ENCODE measurements at regions not wholly inside any gene's neighbourhood (a gene's known extent, or its start where the extent isn't known, plus 50 kb on each side); places are given as distances from the start of the nearest gene placed in this dataset.

- no peak overlapping the region for H4K91ac ChIP-seq (replicated peaks; ENCODE audit: insufficient read length, low read length)
- no peaks in the 10 kb centered on the region for H3K23me2 ChIP-seq (ENCODE audit: low read depth, low read length)
- no peak overlapping the region for H3K4me2 ChIP-seq (ENCODE audit: insufficient read depth in 1 of 2, low read depth in 2 of 2, low read length in 2 of 2)
- no peak overlapping the region for H3K4ac ChIP-seq (replicated peaks; ENCODE audit: insufficient read length, low read depth, low read length)
- DNase-seq (ENCODE audit: low read depth in 1 of 2, low spot score in 2 of 2) (no peak), FAIRE-seq (no peak)
- no peak overlapping the region for H2BK120ac ChIP-seq (replicated peaks; ENCODE audit: low read depth, low read length)
- no peaks in the 10 kb centered on the region for H3K4me1 ChIP-seq (replicated peaks in 1 of 4; ENCODE audit: control insufficient read depth in 3 of 4, insufficient read depth in 4 of 4, low read length in 3 of 4)
- H2BK12ac ChIP-seq (ENCODE audit: low read depth, low read length) = no peak overlapping the region
- no peak overlapping the region for H2AK5ac ChIP-seq (ENCODE audit: low read depth, low read length)
- ChIA-PET POLR2A (ENCODE audit: partially characterized antibody) (no interaction called here), CTCF (ENCODE audit: partially characterized antibody) (interaction anchor here (0.8 kb wide), 1 partner anchor 18 kb away, joined by 3 read pairs; no protein-coding TSS in a partner anchor)
- no peaks in the 10 kb centered on the region for H4K20me1 ChIP-seq (replicated peaks in 1 of 2; ENCODE audit: control insufficient read depth in 1 of 2, insufficient read depth in 2 of 2, low read length in 2 of 2)
- peaks cover 0 to 5% of the 10 kb centered on the region in 2 experiments; a peak in 1 of 4 replicates for H3K9me3 ChIP-seq (ENCODE audit: insufficient read depth in 2 of 2, low read depth in 1 of 2, low read length in 1 of 2)
- no peak overlapping the region for H2BK20ac ChIP-seq (ENCODE audit: low read length)
- no peak overlapping the region for H3K23ac ChIP-seq (ENCODE audit: insufficient read length)
- no peaks in the 10 kb centered on the region for H3K79me1 ChIP-seq (ENCODE audit: low read depth, low read length)
- no peaks in the 10 kb centered on the region for H3K27me3 ChIP-seq (replicated peaks in 1 of 4; ENCODE audit: control insufficient read depth in 3 of 4, extremely low read depth in 1 of 4, insufficient read depth in 3 of 4, low read length in 3 of 4)
- H4K8ac ChIP-seq (ENCODE audit: extremely low read depth, insufficient read depth, low read length) = no peak overlapping the region
- no peak overlapping the region for H3K14ac ChIP-seq (ENCODE audit: insufficient read length)
- H2BK15ac ChIP-seq (ENCODE audit: low read length) = no peak overlapping the region
- H3K4me3 ChIP-seq (ENCODE audit: extremely low read depth in 1 of 4, insufficient read depth in 2 of 4, low read depth in 3 of 4, low read length in 4 of 4) = no peak overlapping the region
- no peak overlapping the region for H4K5ac ChIP-seq (ENCODE audit: insufficient read length, low read depth, low read length)
- H3K18ac ChIP-seq (ENCODE audit: extremely low read depth, low read length) = no peak overlapping the region
- no peak overlapping the region for H3K56ac ChIP-seq (replicated peaks; ENCODE audit: insufficient read length, low read depth, low read length)
- no peak overlapping the region for H2AFZ ChIP-seq (ENCODE audit: low read length)
- H3K27ac ChIP-seq (ENCODE audit: low read depth, low read length) = no peak overlapping the region
- no peaks in the 10 kb centered on the region for H3K79me2 ChIP-seq (ENCODE audit: control insufficient read depth in 1 of 2, insufficient read depth in 2 of 2, low read length in 2 of 2)
- WGBS, 2 experiments (ENCODE audit: extremely low coverage in 1 of 2, insufficient coverage in 1 of 2, insufficient read length in 1 of 2, insufficient replicate concordance in 2 of 2, low coverage in 1 of 2, low lambda C conversion rate in 2 of 2, missing lambda C conversion rate in 1 of 2) = 91% methylated on average over 6 of the region's 6 CpGs; no CpG with 5 or more reads in 1 of the 2 experiments
- no peaks in the 10 kb centered on the region; a peak in 1 of 8 replicates for H3K36me3 ChIP-seq (ENCODE audit: control insufficient read depth in 2 of 4, insufficient read depth in 4 of 4, low read length in 3 of 4)
- H3K9ac ChIP-seq (replicated peaks in 1 of 4; ENCODE audit: extremely low read depth in 1 of 4, low read depth in 3 of 4, low read length in 3 of 4) = no peak overlapping the region
- no peak overlapping the region for H2BK5ac ChIP-seq (ENCODE audit: low read depth, low read length)
- no peak for TF ChIP-seq RFX5 (IDR thresholded peaks at IDR 0.05; ENCODE audit: borderline replicate concordance, low read depth, low read length)
- no peak for TF ChIP-seq BCL11A (IDR thresholded peaks at IDR 0.05; ENCODE audit: low read depth in 2 of 2, low read length in 2 of 2)
- TF ChIP-seq EP300 (IDR thresholded peaks at IDR 0.05; ENCODE audit: borderline replicate concordance in 1 of 2, low read depth in 2 of 2, low read length in 2 of 2) = no peak
- no peak for TF ChIP-seq RNF2 (IDR thresholded peaks at IDR 0.05; ENCODE audit: borderline replicate concordance, low read depth, low read length, missing control alignments, poor library complexity, severe bottlenecking)
- no peak for TF ChIP-seq SRF (IDR thresholded peaks at IDR 0.05; ENCODE audit: low read depth, low read length)
- TF ChIP-seq ZNF274 (IDR thresholded peaks at IDR 0.05; ENCODE audit: borderline replicate concordance, extremely low read depth, low read length) = no peak
- TF ChIP-seq JUN (IDR thresholded peaks at IDR 0.05; ENCODE audit: low read depth, low read length) = no peak
- no peak for TF ChIP-seq CHD2 (IDR thresholded peaks at IDR 0.05; ENCODE audit: low read length)
Measured at GRCh38 chr2:71827524-71827901, 320.1 kb downstream of the CYP26B1 start.
